Stimulated activated CD8-positive, alpha-beta memory T cell treated with anti-CD3 and anti-CD28 coated beads, Interleukin-7, amount 100 ng/mL, for 1 hour (primary cell): ENCODE measurements at regions not wholly inside any gene's neighbourhood (a gene's known extent, or its start where the extent isn't known, plus 50 kb on each side); places are given as distances from the start of the nearest gene placed in this dataset.
"Not testable (repeated sequence)": the region's sequence is repeated elsewhere in the genome, so short reads cannot be mapped to it uniquely, and the experiment has no call there.

Source experiments
- DNase-seq, 2 donors: peaks; one replicate each; pipeline ENCODE4 v3.0.0-alpha.2; 2020; ENCODE audit warnings: low read depth in 2 of 2

DNA sequence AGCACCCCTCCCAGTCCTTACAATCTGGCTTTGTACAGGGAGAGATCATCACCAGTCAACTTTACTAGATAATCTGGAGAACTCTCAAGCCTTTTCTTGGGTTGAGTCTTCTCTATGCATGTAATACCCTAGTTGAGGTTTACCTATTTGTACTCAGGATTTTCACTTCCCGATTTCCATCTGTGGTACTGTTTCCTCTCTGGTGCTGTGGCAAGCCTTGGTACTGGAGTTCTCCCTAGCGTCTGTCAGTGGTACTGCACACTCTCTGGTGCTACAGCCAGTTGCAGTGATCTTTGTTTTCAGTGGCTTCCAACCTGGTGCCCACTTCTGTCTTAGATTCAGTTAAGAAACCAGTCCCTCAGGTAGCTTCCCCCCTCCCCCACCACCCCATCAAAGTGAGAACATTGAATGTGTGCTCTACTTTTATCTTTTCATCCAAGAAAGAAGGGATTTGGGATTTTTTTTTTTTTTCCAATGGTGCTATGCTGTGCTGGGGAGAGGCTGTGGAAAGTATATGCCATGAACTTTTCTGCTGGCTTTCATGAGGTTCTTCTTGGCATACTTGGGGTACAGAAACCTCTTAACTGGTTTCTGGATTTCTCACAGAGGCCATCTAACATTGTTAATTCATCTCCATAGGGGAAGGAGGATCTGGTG lies 69.4 kb upstream of the EVL start:
- DNase-seq, result peak; percentile 28 to 54

DNA sequence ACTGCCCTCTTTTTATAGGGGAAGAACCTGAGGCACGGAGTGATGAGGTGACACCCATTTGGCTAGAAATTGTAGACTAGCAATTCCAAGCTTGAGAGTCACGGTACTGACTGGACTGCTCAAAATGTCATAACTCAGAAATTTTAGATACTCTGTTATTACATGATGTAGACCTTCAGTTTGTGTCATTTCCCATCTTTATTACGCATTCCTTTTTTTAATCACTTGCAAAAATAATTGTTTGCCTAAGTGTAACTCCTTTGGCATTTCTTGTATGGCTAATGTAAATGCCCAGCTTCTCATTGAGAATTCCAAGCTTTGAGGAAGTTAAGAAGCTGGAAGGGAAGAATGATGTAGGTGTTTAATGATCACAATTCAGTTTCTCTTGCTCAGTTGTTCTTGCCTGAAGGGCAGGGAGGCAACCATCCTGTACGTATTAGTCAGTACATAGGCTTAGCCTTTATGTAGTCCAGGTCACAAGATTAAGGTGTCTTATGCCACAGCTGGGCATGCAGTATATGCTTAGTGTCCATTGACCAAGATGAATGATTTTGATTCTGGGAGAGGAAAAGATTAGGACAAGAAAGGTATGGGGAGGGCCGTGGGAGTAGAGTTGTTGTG lies 68.2 kb upstream of the EVL start:
- DNase-seq, result no peak

DNA sequence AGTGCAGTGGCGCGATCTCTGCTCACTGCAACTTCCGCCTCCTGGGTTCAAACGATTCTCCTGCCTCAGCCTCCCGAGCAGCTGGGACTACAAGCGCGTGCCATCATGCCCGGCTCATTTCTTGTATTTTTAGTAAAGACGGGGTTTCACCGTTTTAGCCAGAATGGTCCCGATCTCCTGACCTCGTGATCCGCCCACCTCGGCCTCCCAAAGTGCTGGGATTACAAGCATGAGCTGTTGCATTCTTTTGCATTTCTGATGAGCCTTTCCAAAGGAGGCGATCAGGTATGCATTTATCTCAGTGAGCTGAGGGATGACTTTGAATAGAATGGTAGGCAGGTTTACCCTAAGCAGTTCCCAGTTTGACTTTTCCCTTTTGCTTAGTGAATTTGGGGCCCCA lies 64.8 kb upstream of the EVL start:
- not testable (repeated sequence) for DNase-seq

DNA sequence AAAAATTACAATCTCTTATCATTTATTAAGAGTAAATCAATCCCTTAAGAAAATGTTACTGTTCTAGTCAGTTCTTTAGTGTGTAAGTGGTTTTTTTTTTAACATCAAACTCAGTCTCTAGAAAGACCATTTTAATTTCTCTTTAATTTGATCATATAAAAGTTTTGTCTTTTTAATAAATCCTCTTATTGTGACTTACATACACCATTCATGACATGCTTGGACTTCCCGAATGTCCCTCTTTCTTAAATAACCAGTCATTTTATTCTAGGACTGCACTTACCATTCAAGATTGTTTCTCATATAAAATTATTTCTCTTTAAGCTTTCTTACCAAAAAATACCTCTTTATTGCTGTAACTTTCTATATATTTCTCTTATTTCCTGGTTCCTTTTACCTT lies 60.8 kb upstream of the EVL start:
- DNase-seq, result no peak

DNA sequence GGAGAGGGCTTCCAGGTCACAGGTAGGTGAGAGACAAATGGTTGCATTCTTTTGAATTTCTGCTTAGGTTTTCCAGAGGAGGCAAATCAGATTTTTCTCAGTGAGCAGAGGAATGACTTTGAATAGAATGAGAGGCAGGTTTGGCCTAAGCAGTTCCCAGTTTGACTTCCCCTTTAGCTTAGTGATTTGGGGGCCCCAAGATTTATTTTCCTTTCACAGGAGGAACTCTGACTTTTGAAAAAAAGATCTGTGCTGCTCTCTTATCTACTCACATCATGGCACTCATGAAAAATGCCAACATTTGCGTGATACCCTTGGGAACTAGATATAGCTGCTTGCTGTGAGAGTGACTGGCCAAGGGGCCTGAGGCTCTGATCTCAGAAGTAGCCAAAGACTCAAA lies 58.0 kb upstream of the EVL start:
- DNase-seq, result no peak

DNA sequence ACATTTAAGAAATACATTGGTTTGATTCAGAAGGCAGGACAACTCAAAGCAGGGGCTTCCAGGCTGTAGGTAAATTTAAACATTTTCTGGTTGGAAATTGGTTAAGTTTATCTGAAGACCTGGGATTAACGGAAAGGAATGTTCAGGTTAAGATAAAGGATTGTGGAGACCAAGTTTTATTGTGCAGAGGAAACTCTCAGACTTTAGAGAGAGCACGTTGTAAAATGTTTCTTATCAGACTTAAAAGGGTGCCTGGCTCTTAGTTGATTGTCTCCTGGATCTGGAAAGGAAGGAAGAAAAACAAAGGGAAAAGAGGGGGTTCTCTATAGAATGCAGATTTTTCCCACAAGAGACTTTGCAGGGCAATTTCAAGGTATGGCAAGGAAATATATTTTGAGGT lies 55.4 kb upstream of the EVL start:
- not testable (repeated sequence) for DNase-seq

DNA sequence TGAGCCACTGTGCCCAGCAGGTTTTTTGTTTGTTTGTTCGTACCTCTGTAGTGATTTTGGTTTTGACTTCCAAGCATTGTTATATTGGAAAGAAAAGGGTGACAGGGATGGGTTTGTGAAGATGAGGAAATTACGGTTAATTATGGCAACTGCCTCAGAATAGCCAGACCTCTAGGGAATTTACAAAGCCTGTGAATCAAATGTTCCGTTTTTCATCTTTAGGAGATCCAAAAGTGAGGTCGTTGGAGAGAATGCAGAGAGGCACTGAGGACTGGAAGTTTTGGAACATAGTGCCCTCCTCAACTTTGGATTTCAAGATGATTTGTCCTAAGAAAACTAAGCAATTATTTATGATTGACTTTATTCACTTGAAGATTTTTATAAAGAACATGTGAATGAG lies 54.5 kb upstream of the EVL start:
- no peak for DNase-seq

DNA sequence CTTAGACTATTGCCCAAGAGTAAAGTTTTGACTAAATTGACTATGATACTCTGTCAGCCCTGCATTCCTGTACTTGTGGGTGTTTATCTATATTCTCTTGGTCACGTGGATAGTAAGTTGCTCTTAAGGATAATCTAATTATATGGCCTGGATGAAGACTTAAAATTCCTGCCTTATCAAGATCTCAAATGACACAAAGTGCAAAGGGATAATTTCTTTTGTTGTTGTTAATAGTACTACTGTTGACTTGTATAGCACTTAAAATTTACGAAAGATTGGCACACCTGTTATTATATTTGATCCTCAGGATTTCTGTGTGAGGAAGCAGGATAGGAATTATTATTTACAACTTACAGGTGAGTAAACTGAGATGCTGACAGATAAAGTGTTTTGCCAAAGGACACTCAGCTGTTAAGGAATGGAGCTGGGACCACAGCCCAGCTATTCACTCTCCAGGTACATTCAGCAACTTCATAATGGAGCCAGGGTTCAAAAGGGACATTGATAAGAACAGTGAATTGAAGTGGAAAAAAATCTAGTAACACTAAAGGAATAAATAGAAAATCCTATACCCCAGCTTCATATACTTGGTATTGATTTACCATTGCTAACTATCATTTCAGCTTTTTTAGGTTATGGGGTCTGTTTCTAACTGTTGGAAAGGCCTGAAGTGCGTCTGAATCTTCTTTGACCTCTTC lies 53.4 kb upstream of the EVL start:
- DNase-seq, result no peak

DNA sequence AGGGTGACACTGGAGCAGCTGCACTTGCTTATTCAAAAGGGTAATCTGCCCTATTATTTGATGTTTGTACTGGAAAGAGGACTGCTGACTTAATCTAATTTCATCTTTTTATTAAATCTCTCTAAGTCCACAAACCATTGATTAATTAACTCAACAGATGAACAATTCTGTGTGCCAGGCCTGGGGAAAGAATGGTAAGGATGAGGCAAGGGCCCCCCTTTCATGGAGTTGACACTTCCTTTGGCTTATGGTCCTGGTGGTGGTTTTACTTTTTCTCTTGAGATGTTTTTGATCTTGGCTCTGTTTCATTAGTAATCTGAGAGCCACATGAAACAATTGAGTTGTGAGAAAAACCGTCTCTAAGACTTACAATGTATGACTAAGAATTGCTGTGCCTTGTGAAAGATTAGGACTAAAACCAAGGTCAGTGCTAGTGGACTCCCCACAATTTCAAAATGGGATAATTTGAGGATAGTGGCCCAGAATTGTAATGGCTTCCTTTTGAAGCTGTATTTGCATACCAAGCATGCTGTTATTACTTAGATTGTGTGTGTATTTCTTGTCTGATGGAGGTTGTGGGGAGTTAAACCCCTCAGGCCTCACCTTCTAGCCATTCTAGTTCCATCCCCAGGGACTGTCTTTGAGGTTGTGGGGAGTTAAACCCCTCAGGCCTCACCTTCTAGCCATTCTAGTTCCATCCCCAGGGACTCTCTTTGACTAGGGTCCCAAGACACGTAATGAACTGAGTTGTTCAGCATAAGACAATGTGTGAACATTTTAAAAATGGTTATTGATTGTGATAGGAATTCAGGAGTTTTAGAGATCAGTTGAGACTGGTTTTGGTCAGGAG lies 52.5 kb upstream of the EVL start:
- no peak for DNase-seq

DNA sequence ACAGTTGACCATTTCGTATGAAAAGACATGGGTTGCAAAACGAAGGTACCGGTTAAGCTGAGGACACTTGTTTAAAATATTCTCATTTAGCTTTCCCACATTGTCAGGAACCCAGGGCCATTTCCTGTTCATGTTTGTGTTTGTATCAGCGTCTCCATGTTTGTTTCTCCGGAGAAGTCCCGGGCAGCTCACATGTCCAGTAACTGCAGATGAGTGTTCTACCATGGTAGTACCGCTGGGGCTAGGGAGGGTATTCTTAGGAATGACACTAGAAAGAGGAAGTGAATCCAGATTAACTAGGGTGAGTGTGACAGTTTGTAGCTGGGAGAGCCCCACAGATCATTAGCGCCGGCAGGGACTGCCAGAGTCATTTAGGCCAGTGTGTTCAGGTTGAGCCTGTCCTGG lies 50.0 kb upstream of the EVL start:
- DNase-seq, result no peak
